ENCODE measurements at regions not wholly inside any gene's neighbourhood (a gene's known extent, or its start where the extent isn't known, plus 50 kb on each side); places are given as distances from the start of the nearest gene placed in this dataset.

DNA sequence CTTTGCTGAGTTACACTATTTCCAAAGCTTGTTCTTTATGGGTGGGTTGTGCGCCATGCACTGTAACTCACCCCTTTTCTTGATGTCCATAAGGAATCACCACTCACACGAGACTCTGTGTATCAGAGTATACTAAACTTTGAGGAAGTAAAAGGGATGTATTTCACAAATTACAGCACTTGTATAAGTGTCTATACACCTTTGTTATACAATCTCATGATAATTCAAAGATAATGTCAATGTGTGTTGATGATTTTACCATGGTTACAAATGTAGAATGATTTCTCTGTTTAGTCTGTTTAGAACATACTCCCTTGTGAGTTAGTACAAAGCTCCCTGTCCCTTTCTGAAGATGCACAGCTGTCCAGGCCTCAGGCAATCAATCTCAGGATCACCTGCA is 922.2 kb upstream of the MAP3K7 start:
- Histone ChIP-seq H3K4me2 (ENCODE audit: low read length) (no peak overlapping the region), H3K36me3 (ENCODE audit: insufficient read depth, low read length) (no peaks in the 10 kb centered on the region), H2AFZ (ENCODE audit: low read depth, low read length) (no peak overlapping the region), H4K20me1 (ENCODE audit: insufficient read depth) (no peaks in the 10 kb centered on the region), H3K9me3 (ENCODE audit: low read length) (no peaks in the 10 kb centered on the region), H3K79me2 (replicated peaks; ENCODE audit: insufficient read depth, low read length) (no peaks in the 10 kb centered on the region), H3K27me3 (ENCODE audit: insufficient read depth, low read depth, low read length) (no peaks in the 10 kb centered on the region), H3F3A (ENCODE audit: insufficient read depth, low read length, poor library complexity, severe bottlenecking) (no peaks in the 10 kb centered on the region), H3K9me2 (ENCODE audit: insufficient read depth, low read length) (no peaks in the 10 kb centered on the region), H3K27ac (ENCODE audit: low read length) (no peak overlapping the region), H3K4me3 (ENCODE audit: low read length) (no peak overlapping the region), H3K9ac (ENCODE audit: low read length) (no peak overlapping the region)
- no peak for TF ChIP-seq POLR2AphosphoS5 (IDR thresholded peaks at IDR 0.05)
- TF ChIP-seq, protein P1, sequence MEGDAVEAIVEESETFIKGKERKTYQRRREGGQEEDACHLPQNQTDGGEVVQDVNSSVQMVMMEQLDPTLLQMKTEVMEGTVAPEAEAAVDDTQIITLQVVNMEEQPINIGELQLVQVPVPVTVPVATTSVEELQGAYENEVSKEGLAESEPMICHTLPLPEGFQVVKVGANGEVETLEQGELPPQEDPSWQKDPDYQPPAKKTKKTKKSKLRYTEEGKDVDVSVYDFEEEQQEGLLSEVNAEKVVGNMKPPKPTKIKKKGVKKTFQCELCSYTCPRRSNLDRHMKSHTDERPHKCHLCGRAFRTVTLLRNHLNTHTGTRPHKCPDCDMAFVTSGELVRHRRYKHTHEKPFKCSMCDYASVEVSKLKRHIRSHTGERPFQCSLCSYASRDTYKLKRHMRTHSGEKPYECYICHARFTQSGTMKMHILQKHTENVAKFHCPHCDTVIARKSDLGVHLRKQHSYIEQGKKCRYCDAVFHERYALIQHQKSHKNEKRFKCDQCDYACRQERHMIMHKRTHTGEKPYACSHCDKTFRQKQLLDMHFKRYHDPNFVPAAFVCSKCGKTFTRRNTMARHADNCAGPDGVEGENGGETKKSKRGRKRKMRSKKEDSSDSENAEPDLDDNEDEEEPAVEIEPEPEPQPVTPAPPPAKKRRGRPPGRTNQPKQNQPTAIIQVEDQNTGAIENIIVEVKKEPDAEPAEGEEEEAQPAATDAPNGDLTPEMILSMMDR (IDR thresholded peaks at IDR 0.05; ENCODE audit: poor library complexity, severe bottlenecking): no peak
- no peak for TF ChIP-seq TAF1 (IDR thresholded peaks at IDR 0.05; ENCODE audit: low read depth)
- no peak for TF ChIP-seq EZH2 (IDR thresholded peaks at IDR 0.05; ENCODE audit: borderline replicate concordance, insufficient read depth, low read length, poor library complexity, severe bottlenecking)
- TF ChIP-seq MXI1 (conservative IDR thresholded peaks at IDR 0.05; ENCODE audit: poor library complexity, severe bottlenecking): no peak
- TF ChIP-seq EP300 (conservative IDR thresholded peaks at IDR 0.05; ENCODE audit: poor library complexity, severe bottlenecking): no peak
- TF ChIP-seq RAD21 (conservative IDR thresholded peaks at IDR 0.05): no peak
- TF ChIP-seq, protein P2, sequence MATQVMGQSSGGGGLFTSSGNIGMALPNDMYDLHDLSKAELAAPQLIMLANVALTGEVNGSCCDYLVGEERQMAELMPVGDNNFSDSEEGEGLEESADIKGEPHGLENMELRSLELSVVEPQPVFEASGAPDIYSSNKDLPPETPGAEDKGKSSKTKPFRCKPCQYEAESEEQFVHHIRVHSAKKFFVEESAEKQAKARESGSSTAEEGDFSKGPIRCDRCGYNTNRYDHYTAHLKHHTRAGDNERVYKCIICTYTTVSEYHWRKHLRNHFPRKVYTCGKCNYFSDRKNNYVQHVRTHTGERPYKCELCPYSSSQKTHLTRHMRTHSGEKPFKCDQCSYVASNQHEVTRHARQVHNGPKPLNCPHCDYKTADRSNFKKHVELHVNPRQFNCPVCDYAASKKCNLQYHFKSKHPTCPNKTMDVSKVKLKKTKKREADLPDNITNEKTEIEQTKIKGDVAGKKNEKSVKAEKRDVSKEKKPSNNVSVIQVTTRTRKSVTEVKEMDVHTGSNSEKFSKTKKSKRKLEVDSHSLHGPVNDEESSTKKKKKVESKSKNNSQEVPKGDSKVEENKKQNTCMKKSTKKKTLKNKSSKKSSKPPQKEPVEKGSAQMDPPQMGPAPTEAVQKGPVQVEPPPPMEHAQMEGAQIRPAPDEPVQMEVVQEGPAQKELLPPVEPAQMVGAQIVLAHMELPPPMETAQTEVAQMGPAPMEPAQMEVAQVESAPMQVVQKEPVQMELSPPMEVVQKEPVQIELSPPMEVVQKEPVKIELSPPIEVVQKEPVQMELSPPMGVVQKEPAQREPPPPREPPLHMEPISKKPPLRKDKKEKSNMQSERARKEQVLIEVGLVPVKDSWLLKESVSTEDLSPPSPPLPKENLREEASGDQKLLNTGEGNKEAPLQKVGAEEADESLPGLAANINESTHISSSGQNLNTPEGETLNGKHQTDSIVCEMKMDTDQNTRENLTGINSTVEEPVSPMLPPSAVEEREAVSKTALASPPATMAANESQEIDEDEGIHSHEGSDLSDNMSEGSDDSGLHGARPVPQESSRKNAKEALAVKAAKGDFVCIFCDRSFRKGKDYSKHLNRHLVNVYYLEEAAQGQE (IDR thresholded peaks at IDR 0.05; ENCODE audit: borderline replicate concordance): no peak
- TF ChIP-seq SMC3 (conservative IDR thresholded peaks at IDR 0.05; ENCODE audit: poor library complexity): no peak

DNA sequence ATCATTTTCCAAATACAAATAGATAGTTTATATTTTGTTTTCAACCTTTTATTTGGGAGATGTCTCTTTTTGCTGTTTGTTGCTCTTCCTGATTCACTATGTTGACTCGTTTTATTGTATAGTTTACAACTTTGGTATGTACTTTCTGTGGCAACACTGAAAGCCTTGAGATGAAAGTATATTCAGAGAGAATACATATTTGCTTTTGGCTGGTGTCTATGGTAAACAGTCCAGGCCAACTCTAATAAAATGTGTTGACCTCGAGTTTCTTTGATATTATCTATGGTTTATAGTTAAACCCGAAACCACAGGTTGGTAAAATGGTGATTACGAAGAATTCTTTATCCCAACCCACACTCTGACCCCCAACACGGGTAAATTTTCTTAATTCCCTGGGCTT is 919.6 kb upstream of the MAP3K7 start:
- Histone ChIP-seq H3K4me2 (ENCODE audit: low read length) (no peak overlapping the region), H4K20me1 (ENCODE audit: insufficient read depth) (no peaks in the 10 kb centered on the region), H2AFZ (ENCODE audit: low read depth, low read length) (no peak overlapping the region), H3K36me3 (ENCODE audit: insufficient read depth, low read length) (no peaks in the 10 kb centered on the region), H3F3A (ENCODE audit: insufficient read depth, low read length, poor library complexity, severe bottlenecking) (no peaks in the 10 kb centered on the region), H3K9me2 (ENCODE audit: insufficient read depth, low read length) (no peaks in the 10 kb centered on the region), H3K9ac (ENCODE audit: low read length) (no peak overlapping the region), H3K79me2 (replicated peaks; ENCODE audit: insufficient read depth, low read length) (no peaks in the 10 kb centered on the region), H3K27ac (ENCODE audit: low read length) (no peak overlapping the region), H3K4me3 (ENCODE audit: low read length) (no peak overlapping the region), H3K9me3 (ENCODE audit: low read length) (no peaks in the 10 kb centered on the region), H3K27me3 (ENCODE audit: insufficient read depth, low read depth, low read length) (no peaks in the 10 kb centered on the region)
- TF ChIP-seq POLR2AphosphoS5 (IDR thresholded peaks at IDR 0.05) (no peak), EP300 (conservative IDR thresholded peaks at IDR 0.05; ENCODE audit: poor library complexity, severe bottlenecking) (no peak), TAF1 (IDR thresholded peaks at IDR 0.05; ENCODE audit: low read depth) (no peak), SMC3 (conservative IDR thresholded peaks at IDR 0.05; ENCODE audit: poor library complexity) (no peak), EZH2 (IDR thresholded peaks at IDR 0.05; ENCODE audit: borderline replicate concordance, insufficient read depth, low read length, poor library complexity, severe bottlenecking) (no peak), RAD21 (conservative IDR thresholded peaks at IDR 0.05) (no peak)
- TF ChIP-seq, protein P2 (IDR thresholded peaks at IDR 0.05; ENCODE audit: borderline replicate concordance): no peak
- TF ChIP-seq, protein P1 (IDR thresholded peaks at IDR 0.05; ENCODE audit: poor library complexity, severe bottlenecking): no peak
